RPMI7951 (cell line): ENCODE measurements at regions not wholly inside any gene's neighbourhood (a gene's known extent, or its start where the extent isn't known, plus 50 kb on each side); places are given as distances from the start of the nearest gene placed in this dataset.

Experiments
- DNase-seq: peaks from one replicate; pipeline ENCODE4 v3.0.0-alpha.2; 2012; ENCODE audit warnings: low read depth

DNA sequence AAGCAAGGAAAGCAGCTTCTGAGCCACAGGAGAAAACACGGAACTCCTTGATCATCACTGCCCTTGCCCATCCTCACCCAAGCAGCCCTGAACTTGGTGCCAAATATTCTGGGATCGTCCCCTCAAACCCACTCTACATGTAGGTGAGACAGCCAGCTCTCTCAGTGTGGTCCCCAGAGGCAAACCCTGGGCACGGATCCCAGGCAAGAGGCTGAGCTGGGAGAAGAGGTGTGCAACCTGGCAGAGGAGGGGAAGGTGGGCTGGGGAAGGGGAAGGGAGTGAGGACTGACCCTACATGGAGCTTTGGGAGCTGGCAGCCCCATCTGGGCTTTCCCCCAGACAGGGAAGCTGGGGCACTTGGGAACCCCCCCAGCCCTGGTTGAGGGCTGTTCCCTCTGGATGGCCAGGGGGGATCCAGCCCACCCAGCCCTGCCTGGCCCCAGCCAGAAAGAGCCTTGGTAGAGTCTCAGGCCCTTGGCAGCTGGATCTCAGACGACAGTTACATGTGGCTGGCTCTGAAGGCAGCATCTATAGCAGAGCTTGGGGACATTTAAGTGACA is 186.2 kb upstream of the CST7 start:
- no peak for DNase-seq

DNA sequence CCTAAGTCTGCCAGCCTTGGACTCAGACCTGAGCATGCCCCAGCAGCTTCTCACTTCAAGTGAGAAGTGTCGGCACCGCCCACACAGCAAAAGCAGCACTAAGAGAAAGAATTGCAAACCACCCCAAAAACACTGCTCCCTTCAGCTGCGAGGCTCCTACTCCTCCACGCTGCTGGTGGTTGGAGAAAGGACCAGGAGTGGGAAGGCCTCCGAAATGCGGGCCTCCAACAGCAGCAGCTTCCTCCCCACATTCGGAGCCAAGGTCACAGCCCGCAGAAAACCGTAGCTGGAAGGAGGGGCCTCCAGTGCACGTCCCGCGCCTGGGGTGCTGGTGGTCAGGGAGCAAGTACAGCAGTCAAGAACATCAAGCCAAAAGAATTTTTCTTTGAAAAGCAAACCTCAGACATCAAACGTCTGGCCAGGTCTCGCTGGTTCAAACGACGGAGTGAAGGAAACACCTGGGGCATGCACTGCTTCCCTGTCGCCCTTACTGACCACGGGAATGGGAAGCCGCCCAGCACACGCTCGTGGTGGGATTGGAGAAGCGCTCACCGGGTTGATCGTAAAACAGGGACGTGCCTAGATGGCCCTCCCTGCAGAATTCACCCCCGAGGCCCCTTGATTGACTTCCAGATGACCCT is 185.6 kb upstream of the CST7 start:
- peak; percentile 34 for DNase-seq

DNA sequence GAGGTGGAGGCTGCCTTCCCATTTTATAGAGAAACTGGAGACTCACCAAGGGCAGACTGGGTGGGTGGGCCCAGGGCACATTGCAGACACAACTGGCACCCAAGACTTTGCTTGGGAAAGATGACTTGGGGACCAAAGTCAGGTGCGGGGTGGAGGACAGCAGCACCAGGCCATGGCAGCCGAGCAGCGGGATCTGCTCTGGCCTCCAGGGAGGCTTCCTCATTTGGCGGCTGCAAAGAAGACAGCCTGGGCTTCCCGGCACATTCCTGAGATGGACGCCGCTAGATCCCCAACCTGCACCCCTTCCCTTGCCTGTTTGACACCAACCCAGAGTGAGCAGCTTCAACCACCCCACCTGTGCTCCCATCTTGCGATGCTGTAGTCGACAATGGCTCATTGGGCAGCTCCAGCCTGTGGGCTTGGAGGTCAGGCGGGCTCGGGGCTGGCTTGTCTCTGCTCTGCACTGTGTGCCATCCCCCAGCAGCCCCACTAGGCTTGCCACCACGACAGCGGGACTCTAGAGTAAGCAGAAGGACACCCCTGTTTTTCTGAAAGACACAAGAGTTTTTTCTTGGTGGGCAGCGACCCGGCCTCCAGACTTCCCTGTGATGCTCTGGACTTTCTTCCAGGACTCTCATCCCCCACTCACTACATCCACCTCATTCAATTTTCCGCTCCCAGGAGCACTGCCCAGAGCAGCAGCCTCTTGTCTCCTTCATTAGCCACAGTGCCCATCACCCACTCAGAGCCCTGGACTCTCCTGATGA is 184.9 kb upstream of the CST7 start:
- no peak for DNase-seq

DNA sequence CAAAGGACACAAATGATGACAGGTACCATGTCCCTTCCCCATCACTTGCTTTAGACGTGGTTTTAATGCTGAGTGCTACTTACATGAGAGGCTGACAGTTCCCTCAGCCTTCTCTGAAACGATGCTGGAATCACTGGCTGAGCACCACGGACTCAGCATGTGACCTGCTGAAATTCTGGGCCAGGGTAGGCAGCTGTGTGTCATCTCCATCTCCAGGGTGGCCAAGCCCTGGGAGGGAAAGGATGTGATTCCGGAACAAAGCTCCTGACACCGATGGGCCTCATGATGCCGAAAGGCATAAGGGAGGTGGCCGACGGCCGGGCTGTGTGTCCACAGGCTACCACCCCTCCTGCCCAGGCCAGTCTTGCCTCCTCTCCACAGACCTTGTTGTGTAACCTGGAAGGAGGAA is 184.3 kb upstream of the CST7 start:
- DNase-seq, result peak; percentile 50

DNA sequence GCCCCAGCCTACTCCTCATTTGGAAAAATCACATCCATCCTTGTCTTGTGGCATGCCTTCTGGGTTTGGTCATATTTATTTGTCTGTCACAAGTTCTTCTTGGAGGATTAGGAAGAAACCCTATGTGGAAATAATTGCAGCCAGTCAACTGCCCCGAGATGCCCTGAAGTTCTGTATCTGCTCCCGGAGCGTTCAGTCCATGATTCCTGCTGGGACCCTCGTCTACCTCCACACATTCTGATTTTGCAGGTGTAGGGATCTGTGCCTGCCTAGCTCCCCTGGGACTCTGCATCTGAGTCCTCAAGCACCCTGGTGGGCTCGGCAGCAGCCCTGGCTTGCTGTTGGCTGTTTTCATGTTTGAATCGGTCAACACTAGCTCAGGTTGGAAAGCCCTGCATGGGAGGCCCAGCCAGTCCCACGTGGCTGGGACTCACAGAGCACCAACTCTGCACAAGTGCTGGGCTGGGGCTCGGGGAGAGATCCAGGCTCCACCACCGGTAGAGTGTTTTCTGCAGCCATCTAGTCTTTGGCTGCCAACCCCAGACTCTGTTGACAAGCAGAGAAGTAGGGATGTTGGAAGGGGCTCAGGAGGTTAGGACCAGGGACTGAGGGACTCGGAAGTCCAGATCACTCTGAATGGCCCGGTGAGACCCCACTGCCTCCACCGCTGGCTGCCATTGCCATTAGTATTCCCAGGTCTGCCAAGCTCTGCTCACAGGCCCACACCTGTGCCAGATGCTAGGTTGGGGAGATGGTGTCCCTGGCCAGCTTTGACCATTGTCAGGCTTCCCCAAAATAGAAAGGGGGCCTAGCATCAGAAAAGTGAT is 183.5 kb upstream of the CST7 start:
- DNase-seq, result no peak

DNA sequence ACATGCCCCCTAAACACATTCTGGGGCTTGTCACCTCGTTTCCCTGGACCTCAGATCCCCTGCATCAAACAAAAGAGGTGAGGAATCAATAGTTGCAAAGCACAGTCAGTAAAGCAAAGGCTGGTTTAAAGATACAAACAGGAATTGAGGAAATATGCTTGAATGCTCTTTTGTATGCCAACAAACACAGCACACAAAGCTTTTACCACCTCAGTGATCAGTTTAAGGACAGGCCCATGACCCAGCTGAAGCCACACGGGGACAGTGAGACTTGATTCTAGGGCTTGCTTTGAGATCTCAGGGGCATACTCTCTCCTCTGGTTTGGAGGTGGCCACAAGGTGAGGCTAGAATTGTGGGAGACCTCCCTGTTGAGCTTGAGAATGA is 182.9 kb upstream of the CST7 start:
- DNase-seq, result no peak

DNA sequence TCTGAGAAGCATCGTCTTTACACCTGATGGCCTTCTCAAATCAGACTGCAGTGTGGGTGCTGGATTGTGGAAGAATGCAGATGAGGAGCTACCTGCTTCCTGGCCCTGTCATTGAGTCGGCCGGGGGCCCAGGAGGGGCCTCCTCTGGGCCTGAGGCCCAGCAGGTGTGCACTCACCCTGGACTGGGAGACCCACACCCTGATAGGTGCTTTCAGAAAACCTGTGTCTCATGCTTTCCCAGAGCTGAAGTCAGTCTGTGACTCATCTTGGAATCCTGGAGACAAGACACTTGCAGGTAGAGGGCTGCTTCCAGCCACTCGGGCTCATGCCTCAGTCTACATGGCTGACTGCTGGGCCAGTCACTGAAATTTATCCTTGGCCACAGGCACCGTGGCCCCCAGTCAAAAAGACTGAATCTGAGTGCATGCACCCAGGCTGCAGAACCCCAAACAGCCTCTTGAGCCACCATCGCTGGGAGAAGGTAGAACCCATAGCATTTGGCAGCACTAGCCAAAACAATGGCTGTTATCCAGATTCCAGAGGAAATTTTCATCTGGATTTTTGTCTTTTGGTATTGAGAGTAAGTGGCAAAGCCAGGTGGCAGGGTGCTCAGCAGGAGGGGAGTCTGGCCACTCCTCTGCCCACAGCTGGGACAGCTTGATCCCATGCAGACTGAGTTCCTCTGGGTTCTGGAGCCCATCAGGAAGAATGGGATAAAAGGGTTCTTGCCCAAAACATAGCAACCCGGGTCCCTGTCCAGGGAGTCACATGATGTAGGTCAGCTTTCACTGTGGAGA is 182.0 kb upstream of the CST7 start:
- no peak for DNase-seq

DNA sequence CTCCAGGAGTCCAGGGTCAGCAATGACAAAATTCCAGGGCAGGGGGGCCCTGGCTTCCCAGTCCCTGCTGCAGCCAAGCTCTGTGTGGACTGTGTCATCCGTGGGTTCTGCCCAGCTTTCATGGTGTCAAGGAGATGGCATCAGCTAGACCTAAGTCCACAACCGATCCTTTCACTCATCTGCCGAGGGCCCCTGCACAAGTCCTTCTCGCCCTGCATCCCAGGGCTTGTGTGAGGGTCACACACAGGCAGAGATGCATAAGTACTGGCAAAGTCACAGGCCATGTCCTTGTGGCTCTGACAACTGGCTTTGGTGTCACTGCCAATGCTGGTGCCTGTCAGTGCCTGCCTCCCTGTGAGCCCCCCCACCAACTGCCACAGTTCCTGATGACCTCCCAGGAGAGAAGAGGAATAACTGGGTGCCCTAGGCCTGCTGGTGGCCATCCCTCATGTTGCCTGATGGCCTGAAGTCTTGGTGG is 181.4 kb upstream of the CST7 start:
- DNase-seq, result no peak

DNA sequence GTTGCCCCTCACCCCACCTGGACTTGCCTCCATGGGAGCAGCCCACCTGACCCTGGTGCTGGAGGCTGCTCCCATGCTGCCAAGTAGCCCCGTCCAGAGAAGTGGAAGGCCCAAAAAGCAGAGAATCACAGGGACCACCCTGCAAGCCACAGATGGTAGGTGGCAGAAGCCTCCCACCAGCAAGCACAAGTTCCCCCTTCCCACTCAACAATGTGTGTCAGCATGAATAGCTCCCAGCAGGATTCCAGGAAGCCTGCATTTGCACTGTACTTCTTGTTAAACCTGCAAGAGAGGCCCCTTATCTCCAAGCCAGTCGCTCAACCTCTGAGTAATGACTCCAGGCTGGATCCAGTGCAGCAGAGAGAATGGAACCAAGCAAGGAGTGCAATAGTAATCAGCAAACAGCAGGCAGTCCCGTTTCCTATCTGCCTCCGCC is 180.8 kb upstream of the CST7 start:
- peak; percentile 37 for DNase-seq

DNA sequence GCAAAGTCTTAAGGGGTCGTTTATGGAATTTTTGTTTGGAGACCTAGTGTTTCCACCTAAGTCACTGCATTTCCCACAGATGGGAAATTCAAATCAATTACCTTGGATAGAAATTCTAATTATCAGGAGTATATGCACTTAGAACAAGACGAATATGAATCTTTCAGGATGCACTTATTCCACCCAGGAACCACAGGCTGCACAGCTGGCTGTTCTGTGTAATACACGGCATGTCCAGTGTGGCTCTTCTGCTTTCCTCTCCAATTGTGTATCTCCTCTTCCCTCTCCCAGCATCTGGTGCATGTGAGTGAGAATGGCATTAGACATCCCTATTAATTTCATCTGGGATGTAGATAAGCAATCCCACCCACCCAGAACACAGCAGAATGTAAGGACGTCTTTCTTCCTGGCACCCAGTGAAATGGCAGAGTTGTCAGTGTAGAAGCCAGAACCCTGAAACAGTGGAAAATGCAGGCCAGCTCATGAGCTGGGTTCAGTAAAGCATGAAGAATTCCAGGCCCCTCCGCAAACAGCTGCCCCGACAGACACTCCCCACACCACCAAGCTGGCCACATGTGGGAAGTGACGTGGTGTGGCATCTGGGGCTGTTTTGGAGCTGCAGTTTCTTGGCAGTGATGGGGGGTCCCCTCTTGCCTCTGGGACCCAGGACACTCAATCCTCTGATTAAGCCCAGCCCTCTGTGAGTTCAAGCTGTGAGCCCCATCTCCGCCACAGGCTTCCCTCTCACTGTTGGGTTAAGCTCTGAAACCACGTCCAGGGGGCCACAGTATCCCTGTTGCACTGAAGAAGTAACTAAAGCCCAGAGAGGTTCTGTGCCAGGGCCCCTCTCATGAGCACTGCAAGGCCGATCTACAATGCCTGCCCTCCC is 180.1 kb upstream of the CST7 start:
- DNase-seq, result peak; percentile 51

DNA sequence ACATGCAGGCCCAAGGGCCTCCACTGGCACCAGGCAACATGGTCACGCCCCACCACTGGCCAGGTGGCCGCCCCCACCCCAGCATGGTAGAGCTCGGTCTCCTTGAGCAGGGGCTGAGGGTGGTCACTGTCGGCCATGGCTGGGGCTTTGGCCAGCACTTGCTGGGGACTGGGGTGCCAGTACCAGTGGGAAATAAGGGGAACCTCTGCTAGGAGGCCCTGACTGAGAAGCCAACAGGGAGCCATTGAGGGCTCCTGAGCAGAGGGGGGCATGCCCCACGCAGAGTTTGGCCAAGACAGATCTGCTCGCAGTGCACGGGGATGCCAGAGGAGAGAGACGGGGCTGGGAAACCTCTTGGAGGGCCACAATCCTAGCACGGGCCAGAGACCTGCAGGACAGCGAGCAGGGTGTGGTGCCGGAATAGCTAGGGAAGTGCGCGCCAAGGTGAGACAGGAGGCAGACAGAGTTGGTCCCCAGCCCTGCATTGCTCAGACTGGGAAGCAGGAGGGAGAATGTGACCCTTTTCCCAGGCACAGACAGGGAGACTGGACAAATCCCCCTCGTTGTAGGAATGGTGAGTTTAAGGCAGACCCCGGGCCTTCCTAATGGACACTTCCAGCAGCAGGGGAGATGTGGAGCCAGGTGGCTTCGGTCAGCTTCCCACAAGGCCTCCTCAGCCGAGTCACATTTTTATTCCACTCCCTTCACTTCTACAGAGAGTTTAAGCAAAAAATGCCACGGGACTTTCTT is 179.0 kb upstream of the CST7 start:
- DNase-seq, result no peak

DNA sequence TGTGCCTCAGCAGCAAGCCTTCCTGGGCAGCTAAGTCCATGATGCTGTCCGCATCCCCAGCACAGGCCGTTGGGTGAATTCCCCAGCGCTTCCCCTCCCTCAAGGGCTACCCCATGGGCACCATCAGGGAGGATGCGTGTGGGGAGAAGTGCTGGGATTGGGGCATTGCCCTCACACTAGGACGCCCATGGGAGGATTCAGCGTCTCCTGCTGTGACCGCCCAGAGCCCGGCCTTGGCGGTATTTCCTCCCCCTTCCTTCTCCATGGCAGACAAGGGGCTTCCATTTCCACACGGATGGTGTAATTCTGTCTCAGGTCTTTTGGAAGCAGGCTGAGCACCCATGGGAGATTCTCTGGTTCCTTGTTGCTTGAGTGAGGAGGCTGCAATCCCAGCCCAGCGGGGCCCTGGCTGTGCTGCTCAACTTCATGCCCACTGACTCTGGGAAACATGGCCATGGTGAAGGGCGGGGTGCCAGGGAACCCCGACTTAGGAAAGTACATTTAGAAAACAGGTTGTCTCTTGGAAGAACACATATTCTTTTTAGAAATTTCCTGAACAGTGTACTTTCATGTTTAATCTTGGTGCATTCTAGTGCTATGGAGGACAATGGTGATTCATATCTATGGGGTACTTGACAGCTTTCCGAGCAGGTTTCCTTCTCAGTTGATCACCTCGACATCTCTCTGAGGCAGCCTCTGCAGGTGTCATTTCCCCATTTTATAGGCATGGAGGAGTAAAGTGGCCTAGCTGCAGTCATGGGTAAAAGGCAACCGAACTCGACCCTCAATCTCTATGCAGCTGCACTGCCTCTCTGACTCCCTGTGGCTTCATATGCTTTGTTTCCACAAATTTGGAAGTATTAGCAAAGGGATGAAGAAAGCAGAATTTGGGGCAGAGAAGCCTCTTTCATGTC is 178.2 kb upstream of the CST7 start:
- DNase-seq, result no peak

DNA sequence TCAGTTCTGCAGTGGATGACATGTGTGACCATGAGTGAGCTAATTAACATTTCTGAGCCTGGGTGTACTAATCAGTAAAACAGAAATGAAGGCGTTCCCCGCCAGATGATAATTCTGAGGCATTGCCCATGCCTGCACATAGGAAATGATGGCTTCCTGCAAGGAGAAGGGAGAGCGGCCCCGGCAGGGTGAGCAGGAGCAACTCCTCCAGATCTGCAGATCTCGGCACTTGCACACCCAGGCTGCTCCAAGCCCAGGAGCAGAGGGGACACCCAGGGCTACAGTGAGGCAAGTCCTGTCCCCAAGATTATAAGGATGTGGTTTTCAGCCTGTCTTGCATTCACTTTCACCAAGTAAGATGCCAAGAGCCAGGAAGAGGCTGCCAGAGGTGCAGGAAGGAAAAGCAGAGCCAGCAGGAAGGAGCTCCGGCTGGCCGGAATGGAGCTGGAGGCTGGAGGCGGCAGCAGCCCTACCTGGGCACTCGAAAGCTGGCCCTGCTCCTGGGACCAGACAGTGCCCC is 177.5 kb upstream of the CST7 start:
- DNase-seq, result peak; percentile 71

DNA sequence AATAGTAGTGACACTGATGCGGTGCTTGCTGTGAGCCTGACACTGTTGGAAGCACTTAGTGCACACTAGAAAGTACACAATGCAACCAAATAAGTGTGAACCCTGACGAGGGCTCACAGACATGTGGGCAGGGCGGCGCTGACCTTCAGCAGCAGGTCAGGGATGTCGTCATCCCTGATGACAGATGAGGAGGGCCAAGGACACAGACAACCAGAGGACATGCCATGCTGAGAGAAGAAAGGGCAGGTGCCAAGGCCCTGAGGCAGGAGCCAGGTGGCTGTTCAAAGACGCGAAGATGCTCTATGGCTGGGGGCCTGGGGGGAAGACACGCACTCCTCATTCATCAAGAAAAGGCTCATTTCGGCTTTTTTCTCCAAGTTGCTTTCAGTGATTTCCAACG is 176.4 kb upstream of the CST7 start:
- peak; percentile 76 for DNase-seq

DNA sequence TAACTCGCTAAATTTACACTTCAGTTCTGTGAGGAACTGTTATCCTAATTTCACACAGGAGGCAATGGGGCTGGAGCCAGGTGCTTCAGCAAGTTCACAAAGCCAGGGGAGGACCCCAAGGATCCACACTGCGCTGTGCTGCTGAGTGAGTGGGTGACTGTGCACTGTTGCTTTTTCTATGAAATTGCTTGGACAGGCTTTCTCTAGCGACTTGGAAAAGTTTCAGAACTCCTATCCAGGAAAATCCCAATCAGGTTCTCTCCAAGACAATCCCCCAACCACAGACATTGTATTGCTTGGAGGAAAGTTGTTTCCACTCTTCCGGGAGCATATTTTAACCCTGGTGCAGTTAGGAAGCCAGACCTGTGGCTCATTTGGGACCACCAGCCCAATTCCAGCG is 175.9 kb upstream of the CST7 start:
- peak; percentile 77 for DNase-seq

DNA sequence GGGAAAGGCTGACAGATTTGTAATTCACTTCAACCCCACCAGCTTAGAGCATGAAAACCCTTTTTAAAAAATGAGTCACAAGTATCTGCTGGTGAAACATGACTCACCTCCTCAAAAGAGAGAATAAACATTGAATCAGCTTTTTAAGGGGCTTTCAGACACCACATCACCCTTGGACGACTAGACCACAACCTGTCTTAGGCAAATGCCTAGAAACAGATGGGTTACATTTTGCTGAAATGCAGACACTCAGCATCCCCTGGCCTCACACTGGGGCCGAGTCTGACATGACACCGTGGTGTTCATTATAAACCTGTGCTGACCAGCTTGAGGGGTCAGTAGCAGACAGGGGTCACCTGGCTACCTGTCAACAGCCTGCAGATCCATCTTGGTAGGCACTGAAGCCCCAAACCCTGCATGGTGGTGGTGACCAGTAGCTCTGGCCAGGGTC is 175.3 kb upstream of the CST7 start:
- DNase-seq, result peak; percentile 99

DNA sequence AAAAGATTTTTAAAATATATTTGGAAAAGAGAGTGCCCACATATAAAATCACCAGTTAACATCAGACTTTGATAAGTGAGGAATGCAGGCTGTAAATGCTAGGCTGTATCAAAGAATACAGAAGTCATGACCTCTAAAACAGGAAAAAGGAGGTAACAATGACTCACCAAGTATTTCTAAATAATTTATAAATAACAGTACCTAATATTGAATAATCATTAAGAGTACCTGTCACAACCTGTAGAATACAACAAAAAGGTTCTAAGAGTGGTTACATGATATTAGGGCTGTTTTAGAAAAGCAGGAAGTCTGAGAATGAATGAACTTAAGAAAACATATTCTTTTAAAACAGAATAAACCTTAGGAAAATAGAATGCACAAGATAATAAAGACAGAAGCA is 173.1 kb upstream of the CST7 start:
- no peak for DNase-seq

DNA sequence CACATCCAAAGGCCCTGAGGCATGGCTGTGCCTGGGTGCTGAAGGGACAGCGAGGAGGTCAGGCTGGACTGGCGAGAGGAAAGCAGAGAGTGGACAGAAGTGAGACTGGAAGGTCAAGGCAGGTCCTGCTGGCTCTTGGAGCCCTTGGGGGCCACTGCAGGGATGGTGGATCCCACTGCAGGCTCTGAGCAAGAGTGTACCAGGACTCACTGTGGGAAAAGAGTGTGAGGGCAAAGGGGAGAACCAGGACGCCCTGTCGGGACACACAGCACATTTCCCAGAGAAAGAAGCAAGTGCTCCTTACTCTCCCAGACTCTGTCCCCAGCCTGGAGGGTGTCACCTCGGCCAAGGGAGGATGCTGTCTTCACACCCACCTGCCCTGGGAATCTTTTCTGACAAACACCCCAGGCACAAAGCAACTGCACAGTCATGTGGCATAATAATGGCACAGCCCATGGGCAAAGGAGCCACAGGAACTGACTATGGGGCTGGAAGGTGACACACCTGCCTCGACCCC is 172.3 kb upstream of the CST7 start:
- peak; percentile 44 for DNase-seq
